Heart left ventricle (tissue), 13 donors: ENCODE measurements at regions not wholly inside any gene's neighbourhood (a gene's known extent, or its start where the extent isn't known, plus 50 kb on each side); places are given as distances from the start of the nearest gene placed in this dataset.

Experiments used
- CTCF ChIP-seq, 12 donors: fragments of 200-600 bp; sonication (generic) in 4 of 12; IDR thresholded peaks; one replicate each; pipeline versions ENCODE4 v1.5.0 to v1.8.0; 2018 to 2022; ENCODE audit warnings: antibody characterized with exemption in 12 of 12, mild to moderate bottlenecking in 5 of 12
- POLR2A ChIP-seq, 2 donors: fragments of 450-650 bp; IDR thresholded peaks; one replicate each; pipeline ENCODE4 v1.6.1; 2017; ENCODE audit warnings: antibody characterized with exemption in 2 of 2, mild to moderate bottlenecking in 2 of 2, moderate library complexity in 2 of 2
- donor health status: ischemic (EF 13 %, LVEDD 7.1; RV severe dilation, severe dysfunction).
- donor health status: DM: no; HTN: yes; CAD: no.
- donor health status: DM: no; HTN: no; CAD: no.
- donor health status: ischemic (EF 25% LVEDD 6.9; RV normal size, moderate dysfunction).
- donor health status: ischemic (EF 25% LVEDD 5.7; RV mildly dilated, moderate dysfunction).
- donor health status: ischemic (EF 35%, LVEDD 5.7; RV mildly dilated, moderate dysfunction).
- donor health status: nonischemic (EF 11% LVEDD 7.7; RV severe dilation, severe dysfunction).
- donor health status: DM: yes; HTN: yes; CAD: no.
- donor health status: PGD.
- donor health status: ischemic (EF 29% LVEDD 5.4; RV normal size, mild dysfunction).
- donor health status: nonischemic (EF 23%, LVEDD 6.1; RV moderate dilation, normal function).

GRCh38 chr15:34654625-34655024 lies 71.2 kb upstream of the GOLGA8B start:
- no peak for TF ChIP-seq CTCF (IDR thresholded peaks at IDR 0.05)
- TF ChIP-seq POLR2A (IDR thresholded peaks at IDR 0.05): no peak
